ENCODE measurements at regions not wholly inside any gene's neighbourhood (a gene's known extent, or its start where the extent isn't known, plus 50 kb on each side); places are given as distances from the start of the nearest gene placed in this dataset.

- no peaks in the 10 kb centered on the region for H3K4me1 ChIP-seq (ENCODE audit: control insufficient read depth, extremely low read depth, insufficient read depth, low read length)
- H3K27me3 ChIP-seq (ENCODE audit: control insufficient read depth, insufficient read depth, low read length): peaks cover 5% of the 10 kb centered on the region
- H3K27ac ChIP-seq (ENCODE audit: insufficient read depth, low read length): no peak overlapping the region
- no peaks in the 10 kb centered on the region for H3K79me2 ChIP-seq (ENCODE audit: control insufficient read depth, insufficient read depth, low read length)
- no peak overlapping the region for H3K4me3 ChIP-seq (replicated peaks in 1 of 4; ENCODE audit: control extremely low read depth in 1 of 4, insufficient read depth in 1 of 4, low read depth in 3 of 4, low read length in 4 of 4)
- no peaks in the 10 kb centered on the region for H3K36me3 ChIP-seq (ENCODE audit: control insufficient read depth, insufficient read depth, low read length)
- no peaks in the 10 kb centered on the region for H3K9me3 ChIP-seq (ENCODE audit: control insufficient read depth, insufficient read depth, low read depth, low read length)
- H3K4me2 ChIP-seq (ENCODE audit: extremely low read depth, insufficient read depth, low read length): no peak overlapping the region
- no peak overlapping the region for H2AFZ ChIP-seq (ENCODE audit: low read length)
- H4K20me1 ChIP-seq (ENCODE audit: control insufficient read depth, extremely low read depth, insufficient read depth, low read length): no peaks in the 10 kb centered on the region
- TF ChIP-seq EZH2 (IDR thresholded peaks at IDR 0.05; ENCODE audit: low read length, missing control alignments): no peak
- TF ChIP-seq CTCF (conservative IDR thresholded peaks at IDR 0.05 in 1 of 2, IDR thresholded peaks at IDR 0.05 in 1 of 2; ENCODE audit: low read depth in 1 of 2, low read length in 2 of 2): no peak
- H3K9ac ChIP-seq (ENCODE audit: insufficient read depth, low read length): no peak overlapping the region
- no peak for DNase-seq (ENCODE audit: low read depth in 2 of 2)
Measured at GRCh38 chr3:43966126-43966525, 275.4 kb downstream of the ABHD5 start.

- DNase-seq (ENCODE audit: low read depth in 2 of 2): no peak
- Histone ChIP-seq H3K4me2 (ENCODE audit: extremely low read depth, insufficient read depth, low read length) (no peak overlapping the region), H4K20me1 (ENCODE audit: control insufficient read depth, extremely low read depth, insufficient read depth, low read length) (no peaks in the 10 kb centered on the region), H3K4me1 (ENCODE audit: control insufficient read depth, extremely low read depth, insufficient read depth, low read length) (no peaks in the 10 kb centered on the region), H3K27ac (ENCODE audit: insufficient read depth, low read length) (no peak overlapping the region), H3K9ac (ENCODE audit: insufficient read depth, low read length) (no peak overlapping the region), H2AFZ (ENCODE audit: low read length) (no peak overlapping the region), H3K9me3 (ENCODE audit: control insufficient read depth, insufficient read depth, low read depth, low read length) (no peaks in the 10 kb centered on the region), H3K4me3 (replicated peaks in 1 of 4; ENCODE audit: control extremely low read depth in 1 of 4, insufficient read depth in 1 of 4, low read depth in 3 of 4, low read length in 4 of 4) (no peak overlapping the region), H3K36me3 (ENCODE audit: control insufficient read depth, insufficient read depth, low read length) (no peaks in the 10 kb centered on the region), H3K79me2 (ENCODE audit: control insufficient read depth, insufficient read depth, low read length) (no peaks in the 10 kb centered on the region), H3K27me3 (ENCODE audit: control insufficient read depth, insufficient read depth, low read length) (peaks cover 5% of the 10 kb centered on the region)
- TF ChIP-seq EZH2 (IDR thresholded peaks at IDR 0.05; ENCODE audit: low read length, missing control alignments) (no peak), CTCF (conservative IDR thresholded peaks at IDR 0.05 in 1 of 2, IDR thresholded peaks at IDR 0.05 in 1 of 2; ENCODE audit: low read depth in 1 of 2, low read length in 2 of 2) (no peak)
Measured at GRCh38 chr3:43966530-43966929, 275.2 kb upstream of the TOPAZ1 start.

DNA sequence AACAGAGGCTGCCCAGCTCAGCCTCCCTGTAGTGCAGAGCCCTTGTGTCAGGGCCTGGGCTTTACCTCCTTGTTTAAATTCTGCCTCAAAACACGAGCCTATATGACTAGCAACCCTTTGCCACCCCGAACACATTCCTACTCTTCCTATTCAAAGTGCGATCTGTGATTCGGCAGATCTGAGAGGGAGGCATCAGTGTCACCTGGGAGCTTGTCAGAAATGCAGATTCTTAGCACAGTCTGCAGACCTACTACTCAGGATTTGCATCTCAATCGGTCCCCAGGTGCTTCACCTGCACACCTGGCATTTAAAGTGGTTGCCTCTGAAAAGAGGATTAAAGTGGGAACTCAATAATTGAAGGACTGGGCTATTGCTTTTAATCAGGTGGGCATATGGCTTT, 273.2 kb upstream of the TOPAZ1 start:
- Histone ChIP-seq H3K9ac (ENCODE audit: insufficient read depth, low read length) (no peak overlapping the region), H3K36me3 (ENCODE audit: control insufficient read depth, insufficient read depth, low read length) (no peaks in the 10 kb centered on the region), H3K4me3 (replicated peaks in 1 of 4; ENCODE audit: control extremely low read depth in 1 of 4, insufficient read depth in 1 of 4, low read depth in 3 of 4, low read length in 4 of 4) (no peak overlapping the region), H3K79me2 (ENCODE audit: control insufficient read depth, insufficient read depth, low read length) (no peaks in the 10 kb centered on the region), H3K4me2 (ENCODE audit: extremely low read depth, insufficient read depth, low read length) (no peak overlapping the region), H3K27me3 (ENCODE audit: control insufficient read depth, insufficient read depth, low read length) (peaks cover 5% of the 10 kb centered on the region), H2AFZ (ENCODE audit: low read length) (no peak overlapping the region), H3K9me3 (ENCODE audit: control insufficient read depth, insufficient read depth, low read depth, low read length) (no peaks in the 10 kb centered on the region), H3K4me1 (ENCODE audit: control insufficient read depth, extremely low read depth, insufficient read depth, low read length) (no peaks in the 10 kb centered on the region), H3K27ac (ENCODE audit: insufficient read depth, low read length) (no peak overlapping the region), H4K20me1 (ENCODE audit: control insufficient read depth, extremely low read depth, insufficient read depth, low read length) (no peaks in the 10 kb centered on the region)
- no peak for DNase-seq (ENCODE audit: low read depth in 2 of 2)
- no peak for TF ChIP-seq CTCF (conservative IDR thresholded peaks at IDR 0.05 in 1 of 2, IDR thresholded peaks at IDR 0.05 in 1 of 2; ENCODE audit: low read depth in 1 of 2, low read length in 2 of 2)
- TF ChIP-seq EZH2 (IDR thresholded peaks at IDR 0.05; ENCODE audit: low read length, missing control alignments): no peak

All from fibroblast of lung (primary cell).